CD4-positive, CD25-positive, alpha-beta regulatory T cell (primary cell): ENCODE measurements at regions not wholly inside any gene's neighbourhood (a gene's known extent, or its start where the extent isn't known, plus 50 kb on each side); places are given as distances from the start of the nearest gene placed in this dataset.

Experiments
- ATAC-seq, 2 donors: fragments of 150-1000 bp; cut with Tn5 transposase; one replicate each; pipeline ENCODE4 v1.10.0; 2021; ENCODE audit warnings: low read depth in 2 of 2, moderate number of reproducible peaks in 2 of 2, moderate library complexity in 1 of 2
- DNase-seq, 3 donors: peaks; one replicate each; pipeline versions ENCODE4 v3.0.0 to v3.0.0-alpha.2; 2012 to 2022; ENCODE audit warnings: mixed read lengths in 1 of 3
- H3K27ac ChIP-seq: one replicate; pipeline ENCODE4 v1.7.0; 2013; ENCODE audit warnings: mild to moderate bottlenecking, low read length; ENCODE audit not compliant: insufficient read depth, poor library complexity, severe bottlenecking
- H3K27me3 ChIP-seq: one replicate; pipeline ENCODE4 v1.7.0; 2013; ENCODE audit warnings: low read length; ENCODE audit not compliant: control insufficient read depth, insufficient read depth
- H3K36me3 ChIP-seq: one replicate; pipeline ENCODE4 v1.7.0; 2013; ENCODE audit warnings: mild to moderate bottlenecking, low read length, moderate library complexity; ENCODE audit not compliant: control insufficient read depth, insufficient read depth
- H3K4me1 ChIP-seq: 2 replicates; pipeline ENCODE4 v1.7.0; 2013; ENCODE audit warnings: mild to moderate bottlenecking, low read length; ENCODE audit not compliant: insufficient read depth, control insufficient read depth, poor library complexity, severe bottlenecking
- H3K4me3 ChIP-seq: one replicate; pipeline ENCODE4 v1.7.0; 2013; ENCODE audit warnings: low read depth, mild to moderate bottlenecking, low read length, moderate library complexity
- H3K9me3 ChIP-seq, 2 experiments: 1 replicate in 1 of 2; 2 replicates in 1 of 2; pipeline ENCODE4 v1.7.0; 2013; ENCODE audit warnings: low read length in 2 of 2, mild to moderate bottlenecking in 1 of 2, moderate library complexity in 1 of 2; ENCODE audit not compliant: control insufficient read depth in 2 of 2
- H3K27ac Mint-ChIP-seq, 3 donors: one replicate each; pipeline ENCODE4 v1.8.0; 2020 to 2022; ENCODE audit warnings: mild to moderate bottlenecking in 3 of 3, mixed read lengths in 3 of 3, moderate library complexity in 2 of 3
- H3K27me3 Mint-ChIP-seq: one replicate; pipeline ENCODE4 v1.8.0; 2022; ENCODE audit warnings: mild to moderate bottlenecking, mixed read lengths
- H3K36me3 Mint-ChIP-seq: one replicate; pipeline ENCODE4 v1.8.0; 2020; ENCODE audit warnings: mixed read lengths
- H3K4me1 Mint-ChIP-seq, 4 donors: one replicate each; pipeline ENCODE4 v1.8.0; 2020 to 2022; ENCODE audit warnings: mixed read lengths in 4 of 4, mild to moderate bottlenecking in 1 of 4
- H3K4me3 Mint-ChIP-seq, 4 donors: one replicate each; pipeline ENCODE4 v1.8.0; 2020 to 2022; ENCODE audit warnings: mild to moderate bottlenecking in 4 of 4, mixed read lengths in 4 of 4, moderate library complexity in 3 of 4
- H3K9me3 Mint-ChIP-seq, 7 donors: one replicate each; pipeline ENCODE4 v1.8.0; 2020 to 2022; ENCODE audit warnings: mixed read lengths in 7 of 7, mild to moderate bottlenecking in 3 of 7, moderate library complexity in 2 of 7

GRCh38 chr14:96662116-96662970 is 134.8 kb upstream of the VRK1 start:
- Mint-ChIP-seq H3K4me1 (no peaks in the 10 kb centered on the region), H3K27ac (no peak overlapping the region), H3K4me3 (no peak overlapping the region), H3K27me3 (peaks cover 33% of the 10 kb centered on the region), H3K9me3 (peaks cover 0 to 6% (median 0%) of the 10 kb centered on the region in 7 donors), H3K36me3 (no peaks in the 10 kb centered on the region)
- Histone ChIP-seq H3K4me3 (no peak overlapping the region), H3K27ac (no peak overlapping the region), H3K36me3 (no peaks in the 10 kb centered on the region), H3K27me3 (peaks cover 7% of the 10 kb centered on the region), H3K4me1 (no peaks in the 10 kb centered on the region), H3K9me3 (peaks cover 2 to 3% of the 10 kb centered on the region in 2 experiments)
- DNase-seq, result no peak
- no peak for ATAC-seq

- no peaks in the 10 kb centered on the region for H3K36me3 ChIP-seq
- H3K27ac Mint-ChIP-seq, result no peak overlapping the region
- H3K9me3 Mint-ChIP-seq, result peaks cover 0 to 1% (median 0%) of the 10 kb centered on the region in 7 donors
- H3K27me3 Mint-ChIP-seq, result peaks cover 36% of the 10 kb centered on the region
- peaks cover 5% of the 10 kb centered on the region for H3K27me3 ChIP-seq
- no peaks in the 10 kb centered on the region for H3K9me3 ChIP-seq
- H3K4me3 ChIP-seq, result no peak overlapping the region
- H3K4me3 Mint-ChIP-seq, result no peak overlapping the region
- H3K36me3 Mint-ChIP-seq, result no peaks in the 10 kb centered on the region
- no peak overlapping the region for H3K27ac ChIP-seq
- H3K4me1 ChIP-seq, result no peaks in the 10 kb centered on the region
- DNase-seq (no peak), ATAC-seq (no peak)
- no peaks in the 10 kb centered on the region for H3K4me1 Mint-ChIP-seq
Observed at GRCh38 chr14:96663076-96663475, 134.1 kb upstream of the VRK1 start.

GRCh38 chr14:96663491-96664067 is 133.6 kb upstream of the VRK1 start:
- Histone ChIP-seq H3K36me3 (no peaks in the 10 kb centered on the region), H3K4me3 (no peak overlapping the region), H3K9me3 (no peaks in the 10 kb centered on the region), H3K27ac (no peak overlapping the region), H3K27me3 (peaks cover 7% of the 10 kb centered on the region), H3K4me1 (no peaks in the 10 kb centered on the region)
- ATAC-seq (no peak), DNase-seq (no peak)
- no peak overlapping the region for H3K4me3 Mint-ChIP-seq
- no peaks in the 10 kb centered on the region for H3K36me3 Mint-ChIP-seq
- H3K9me3 Mint-ChIP-seq, result peaks cover 0 to 1% (median 0%) of the 10 kb centered on the region in 7 donors
- no peaks in the 10 kb centered on the region for H3K4me1 Mint-ChIP-seq
- no peak overlapping the region for H3K27ac Mint-ChIP-seq
- H3K27me3 Mint-ChIP-seq, result peaks cover 37% of the 10 kb centered on the region

DNA sequence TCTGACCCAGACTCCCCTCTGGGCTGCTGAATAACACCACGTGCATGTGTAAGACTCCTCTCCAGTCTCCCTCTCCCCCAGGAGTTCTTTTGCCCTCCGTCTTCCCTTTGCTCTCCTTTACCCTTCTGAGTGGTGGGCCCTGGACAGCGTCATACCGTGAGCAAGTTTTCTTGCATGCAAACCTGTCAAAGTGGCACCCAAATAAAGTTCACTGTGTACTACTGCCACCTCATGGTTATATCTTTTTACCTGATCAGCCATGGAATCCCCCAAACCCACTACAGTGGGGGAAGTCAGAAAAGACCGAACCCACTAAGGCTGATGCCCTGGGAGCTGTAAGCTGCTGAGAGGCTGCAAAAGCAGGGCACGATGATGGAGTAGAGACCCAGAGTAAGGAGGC is 131.1 kb upstream of the VRK1 start:
- Histone ChIP-seq H3K27me3 (peaks cover 2% of the 10 kb centered on the region), H3K9me3 (no peaks in the 10 kb centered on the region), H3K4me1 (no peaks in the 10 kb centered on the region), H3K36me3 (no peaks in the 10 kb centered on the region), H3K27ac (no peak overlapping the region), H3K4me3 (no peak overlapping the region)
- no peak for ATAC-seq
- no peak overlapping the region for H3K4me3 Mint-ChIP-seq
- DNase-seq, result no peak
- no peak overlapping the region for H3K27ac Mint-ChIP-seq
- no peaks in the 10 kb centered on the region for H3K9me3 Mint-ChIP-seq
- no peaks in the 10 kb centered on the region for H3K36me3 Mint-ChIP-seq
- no peaks in the 10 kb centered on the region for H3K4me1 Mint-ChIP-seq
- peaks cover 21% of the 10 kb centered on the region for H3K27me3 Mint-ChIP-seq

DNA sequence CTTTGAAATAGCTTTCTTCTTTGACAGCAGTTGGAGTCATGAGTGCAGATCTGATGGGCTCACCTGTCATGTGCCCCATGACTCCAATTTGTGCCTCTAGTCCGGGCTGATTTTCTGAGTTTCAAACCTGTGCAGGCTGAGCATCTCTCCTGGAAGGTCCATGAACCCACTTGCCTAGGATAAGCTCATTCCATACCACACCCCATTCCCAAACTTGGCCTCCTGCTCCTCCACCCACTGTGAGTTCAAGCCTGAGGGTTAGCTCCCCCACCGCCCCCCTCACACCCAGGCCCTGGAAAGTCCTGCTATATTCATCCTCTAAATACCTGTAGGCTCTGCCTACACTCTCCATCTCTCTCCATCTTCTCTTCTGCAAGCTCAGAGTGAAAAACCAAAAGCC is 126.8 kb upstream of the VRK1 start:
- H3K9me3 Mint-ChIP-seq, result peaks cover 0 to 2% (median 0%) of the 10 kb centered on the region in 7 donors
- no peak overlapping the region for H3K4me3 Mint-ChIP-seq
- DNase-seq (no peak), ATAC-seq (no peak)
- peaks cover 19% of the 10 kb centered on the region for H3K27me3 Mint-ChIP-seq
- Histone ChIP-seq H3K36me3 (no peaks in the 10 kb centered on the region), H3K4me1 (no peaks in the 10 kb centered on the region), H3K4me3 (no peak overlapping the region), H3K9me3 (no peaks in the 10 kb centered on the region), H3K27me3 (peaks cover 12% of the 10 kb centered on the region), H3K27ac (no peak overlapping the region)
- H3K4me1 Mint-ChIP-seq, result no peaks in the 10 kb centered on the region
- no peak overlapping the region for H3K27ac Mint-ChIP-seq
- no peaks in the 10 kb centered on the region for H3K36me3 Mint-ChIP-seq

DNA sequence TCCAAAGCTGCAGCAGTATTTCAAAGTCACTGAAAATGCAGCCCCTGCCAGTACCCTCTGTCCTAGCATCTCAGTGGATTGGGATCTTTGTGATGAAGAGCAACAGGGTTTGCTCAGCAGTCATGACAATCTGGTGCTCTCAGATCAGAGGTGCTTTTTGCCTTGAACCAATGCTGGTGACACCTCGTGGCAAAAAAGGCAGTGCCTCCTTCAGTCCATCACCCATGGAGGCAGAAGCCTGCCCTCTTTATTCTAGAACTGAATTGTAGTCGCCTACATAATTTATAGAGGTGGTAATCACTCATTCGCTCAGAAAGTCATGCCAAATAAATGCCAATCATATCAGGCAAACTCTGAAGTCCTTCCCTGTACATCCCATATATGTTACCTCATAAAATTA is 126.0 kb upstream of the VRK1 start:
- peaks cover 19% of the 10 kb centered on the region for H3K27me3 Mint-ChIP-seq
- no peak overlapping the region for H3K4me3 Mint-ChIP-seq

DNA sequence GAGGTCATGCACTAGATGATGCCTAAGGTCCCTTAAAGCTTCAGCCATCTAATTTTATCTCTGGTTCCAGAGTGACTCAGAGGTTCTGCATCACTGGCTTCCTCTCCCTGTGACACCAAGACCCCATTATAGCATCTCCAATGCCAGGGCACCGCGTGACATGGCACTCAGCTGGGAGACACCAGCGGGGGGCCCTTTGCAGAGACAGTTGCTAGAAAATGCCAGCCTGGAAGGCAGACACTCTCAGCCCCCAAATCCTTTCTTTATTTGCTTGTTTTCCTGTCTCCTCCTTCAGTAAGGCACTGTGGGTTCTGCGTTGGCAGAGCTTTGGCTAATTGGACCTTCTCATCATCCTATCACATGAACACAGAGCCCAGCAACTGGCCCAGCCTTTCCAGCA is 123.5 kb upstream of the VRK1 start:
- H3K4me1 ChIP-seq, result no peaks in the 10 kb centered on the region
- H3K4me3 ChIP-seq, result no peak overlapping the region
- no peak for ATAC-seq
- Mint-ChIP-seq H3K4me1 (no peaks in the 10 kb centered on the region), H3K9me3 (peaks cover 0 to 4% (median 0%) of the 10 kb centered on the region in 7 donors), H3K27ac (no peak overlapping the region), H3K27me3 (peaks cover 16% of the 10 kb centered on the region), H3K4me3 (no peak overlapping the region), H3K36me3 (no peaks in the 10 kb centered on the region)
- no peak for DNase-seq
- peaks cover 14% of the 10 kb centered on the region for H3K27me3 ChIP-seq
- no peak overlapping the region for H3K27ac ChIP-seq
- no peaks in the 10 kb centered on the region for H3K9me3 ChIP-seq
- no peaks in the 10 kb centered on the region for H3K36me3 ChIP-seq

More for the DNA sequence above, 126.0 kb upstream of the VRK1 start:
- H3K4me1 ChIP-seq, result no peaks in the 10 kb centered on the region
- H3K9me3 ChIP-seq, result no peaks in the 10 kb centered on the region
- H3K4me3 ChIP-seq, result no peak overlapping the region
- Mint-ChIP-seq H3K4me1 (no peaks in the 10 kb centered on the region), H3K36me3 (no peaks in the 10 kb centered on the region), H3K9me3 (peaks cover 0 to 2% (median 0%) of the 10 kb centered on the region in 7 donors), H3K27ac (no peak overlapping the region)
- H3K36me3 ChIP-seq, result no peaks in the 10 kb centered on the region
- no peak for DNase-seq
- peaks cover 14% of the 10 kb centered on the region for H3K27me3 ChIP-seq
- ATAC-seq, result no peak
- no peak overlapping the region for H3K27ac ChIP-seq

GRCh38 chr14:96674121-96674520 is 123.1 kb upstream of the VRK1 start:
- Mint-ChIP-seq H3K27me3 (peaks cover 16% of the 10 kb centered on the region), H3K4me3 (no peak overlapping the region), H3K4me1 (no peaks in the 10 kb centered on the region), H3K27ac (no peak overlapping the region), H3K36me3 (no peaks in the 10 kb centered on the region), H3K9me3 (peaks cover 0 to 4% (median 0%) of the 10 kb centered on the region in 7 donors)
- peaks cover 14% of the 10 kb centered on the region for H3K27me3 ChIP-seq
- ATAC-seq, result no peak
- H3K27ac ChIP-seq, result no peak overlapping the region
- no peaks in the 10 kb centered on the region for H3K4me1 ChIP-seq
- no peaks in the 10 kb centered on the region for H3K9me3 ChIP-seq
- DNase-seq, result no peak
- no peak overlapping the region for H3K4me3 ChIP-seq
- no peaks in the 10 kb centered on the region for H3K36me3 ChIP-seq
